Endothelial cell (in vitro differentiated cells): ENCODE measurements at regions not wholly inside any gene's neighbourhood (a gene's known extent, or its start where the extent isn't known, plus 50 kb on each side); places are given as distances from the start of the nearest gene placed in this dataset.
"Not testable (repeated sequence)": the region's sequence is repeated elsewhere in the genome, so short reads cannot be mapped to it uniquely, and the experiment has no call there.

Source experiments
- DNase-seq: peaks from one replicate; pipeline ENCODE4 v3.0.0; 2021; ENCODE audit warnings: low spot score
- H3K27ac Mint-ChIP-seq: one replicate; pipeline ENCODE4 v1.8.0; 2021; ENCODE audit warnings: mixed read lengths, inconsistent platforms; ENCODE audit not compliant: unreplicated experiment
- H3K27me3 Mint-ChIP-seq: one replicate; pipeline ENCODE4 v1.8.0; 2021; ENCODE audit warnings: mild to moderate bottlenecking, moderate library complexity, mixed read lengths, inconsistent platforms; ENCODE audit not compliant: unreplicated experiment
- H3K36me3 Mint-ChIP-seq: one replicate; pipeline ENCODE4 v1.8.0; 2021; ENCODE audit warnings: mild to moderate bottlenecking, low read depth, mixed read lengths, inconsistent platforms; ENCODE audit not compliant: unreplicated experiment
- H3K4me1 Mint-ChIP-seq: one replicate; pipeline ENCODE4 v1.8.0; 2021; ENCODE audit warnings: mild to moderate bottlenecking, mixed read lengths, inconsistent platforms; ENCODE audit not compliant: unreplicated experiment
- H3K4me3 Mint-ChIP-seq: one replicate; pipeline ENCODE4 v1.8.0; 2021; ENCODE audit warnings: mild to moderate bottlenecking, mixed read lengths, inconsistent platforms; ENCODE audit not compliant: unreplicated experiment
- H3K9me3 Mint-ChIP-seq: one replicate; pipeline ENCODE4 v1.8.0; 2021; ENCODE audit warnings: mixed read lengths, inconsistent platforms; ENCODE audit not compliant: unreplicated experiment
- TF ChIP-seq, protein P1 (sequence below): fragments of 200-600 bp; sonication (generic); IDR thresholded peaks from one replicate; pipeline ENCODE4 v1.5.0; 2021; ENCODE audit warnings: antibody characterized with exemption; ENCODE audit not compliant: unreplicated experiment

DNA sequence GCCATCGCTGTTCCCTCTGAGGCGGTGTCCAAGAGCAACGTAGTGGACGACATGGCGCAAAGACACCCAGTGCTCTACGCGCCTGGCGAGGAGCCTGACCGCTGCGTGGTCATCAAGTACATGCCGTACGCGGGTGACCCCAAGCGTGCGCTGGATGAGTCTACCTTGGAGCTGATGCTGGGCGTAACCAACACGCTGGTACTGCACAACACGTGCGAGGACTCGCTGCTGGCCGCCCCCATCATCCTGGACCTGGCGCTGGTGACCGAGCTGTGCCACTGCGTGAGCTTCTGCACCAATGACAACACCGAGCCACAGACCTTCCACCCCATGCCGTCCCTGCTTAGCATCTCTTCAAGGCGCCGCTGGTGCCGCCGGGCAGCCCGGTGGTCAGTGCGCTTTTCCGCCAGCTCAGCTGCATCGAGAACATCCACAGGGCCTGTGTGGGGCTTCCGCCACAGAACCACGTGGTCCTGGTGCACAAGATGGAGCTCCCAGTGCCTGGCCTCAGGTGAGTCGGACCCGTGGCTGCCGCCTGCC lies 129.0 kb downstream of the ANAPC4 start:
- no peak overlapping the region for H3K27ac Mint-ChIP-seq
- no peaks in the 10 kb centered on the region for H3K4me1 Mint-ChIP-seq
- no peak overlapping the region for H3K4me3 Mint-ChIP-seq
- H3K9me3 Mint-ChIP-seq = no peaks in the 10 kb centered on the region
- no peak for DNase-seq
- no peaks in the 10 kb centered on the region for H3K36me3 Mint-ChIP-seq
- H3K27me3 Mint-ChIP-seq = no peaks in the 10 kb centered on the region
- TF ChIP-seq, protein P1, sequence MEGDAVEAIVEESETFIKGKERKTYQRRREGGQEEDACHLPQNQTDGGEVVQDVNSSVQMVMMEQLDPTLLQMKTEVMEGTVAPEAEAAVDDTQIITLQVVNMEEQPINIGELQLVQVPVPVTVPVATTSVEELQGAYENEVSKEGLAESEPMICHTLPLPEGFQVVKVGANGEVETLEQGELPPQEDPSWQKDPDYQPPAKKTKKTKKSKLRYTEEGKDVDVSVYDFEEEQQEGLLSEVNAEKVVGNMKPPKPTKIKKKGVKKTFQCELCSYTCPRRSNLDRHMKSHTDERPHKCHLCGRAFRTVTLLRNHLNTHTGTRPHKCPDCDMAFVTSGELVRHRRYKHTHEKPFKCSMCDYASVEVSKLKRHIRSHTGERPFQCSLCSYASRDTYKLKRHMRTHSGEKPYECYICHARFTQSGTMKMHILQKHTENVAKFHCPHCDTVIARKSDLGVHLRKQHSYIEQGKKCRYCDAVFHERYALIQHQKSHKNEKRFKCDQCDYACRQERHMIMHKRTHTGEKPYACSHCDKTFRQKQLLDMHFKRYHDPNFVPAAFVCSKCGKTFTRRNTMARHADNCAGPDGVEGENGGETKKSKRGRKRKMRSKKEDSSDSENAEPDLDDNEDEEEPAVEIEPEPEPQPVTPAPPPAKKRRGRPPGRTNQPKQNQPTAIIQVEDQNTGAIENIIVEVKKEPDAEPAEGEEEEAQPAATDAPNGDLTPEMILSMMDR = no peak

DNA sequence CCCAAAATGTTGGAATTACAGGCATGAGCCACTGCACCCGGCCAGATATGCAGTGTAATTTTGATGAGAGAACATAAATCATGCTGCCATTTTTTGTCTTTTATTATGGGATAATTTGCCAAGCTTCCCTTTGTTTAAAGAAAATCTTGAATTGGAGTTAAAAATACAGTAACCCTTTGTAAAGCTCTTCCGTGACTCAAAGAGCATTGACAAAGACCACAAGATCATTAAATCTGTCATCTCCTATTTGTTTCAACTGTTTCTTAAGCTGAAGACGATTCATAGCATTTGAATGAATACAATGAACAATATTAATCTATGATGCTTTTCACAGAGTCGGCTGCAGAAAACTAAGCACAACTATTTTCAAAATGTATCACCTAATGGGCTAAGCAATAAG lies 132.6 kb downstream of the ANAPC4 start:
- no peak for DNase-seq
- Mint-ChIP-seq H3K4me1 (no peaks in the 10 kb centered on the region), H3K9me3 (no peaks in the 10 kb centered on the region), H3K27me3 (peaks cover 3% of the 10 kb centered on the region), H3K36me3 (no peaks in the 10 kb centered on the region), H3K4me3 (no peak overlapping the region), H3K27ac (no peak overlapping the region)
- TF ChIP-seq, protein P1 = no peak

DNA sequence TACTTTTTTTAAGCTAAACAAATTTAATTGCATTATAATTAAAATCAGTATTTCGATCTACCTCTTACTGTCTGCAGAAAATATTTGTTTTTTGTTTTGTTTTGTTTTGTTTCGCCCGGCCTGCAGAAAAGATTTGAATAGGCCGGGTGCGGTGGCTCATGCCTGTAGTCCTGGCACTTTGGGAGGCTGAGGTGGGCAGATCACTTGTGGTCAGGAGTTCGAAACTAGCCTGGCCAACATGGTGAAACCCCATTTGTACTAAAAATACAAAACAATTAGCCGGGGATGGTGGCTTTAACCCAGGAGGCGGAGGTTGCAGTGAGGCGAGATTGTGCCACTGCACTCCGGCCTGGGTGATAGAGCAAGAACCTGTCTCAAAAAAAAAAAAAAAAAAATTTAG lies 134.8 kb downstream of the ANAPC4 start:
- DNase-seq, H3K27ac Mint-ChIP-seq, H3K4me3 Mint-ChIP-seq, H3K36me3 Mint-ChIP-seq, H3K27me3 Mint-ChIP-seq, H3K9me3 Mint-ChIP-seq, H3K4me1 Mint-ChIP-seq: not testable (repeated sequence)

DNA sequence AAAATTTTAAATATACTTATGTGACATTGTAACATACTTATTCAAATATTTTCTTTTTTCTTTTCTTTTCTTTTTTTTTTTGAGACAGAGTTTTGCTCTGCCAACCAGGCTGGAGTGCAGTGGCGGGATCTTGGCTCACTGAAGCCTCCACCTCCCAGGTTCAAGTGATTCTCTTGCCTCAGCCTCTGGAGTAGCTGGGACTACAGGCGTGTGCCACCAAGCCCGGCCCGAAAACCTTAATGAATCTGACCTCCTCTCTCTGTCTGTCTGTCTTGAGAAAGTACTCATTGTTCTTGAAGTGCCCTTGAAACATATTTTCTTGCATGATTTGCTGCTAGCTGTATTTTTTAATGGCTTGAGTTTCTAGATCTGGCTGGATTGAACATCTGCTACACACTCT lies 136.8 kb downstream of the ANAPC4 start:
- Mint-ChIP-seq H3K27me3 (peaks cover 3% of the 10 kb centered on the region), H3K4me3 (no peak overlapping the region), H3K9me3 (no peaks in the 10 kb centered on the region), H3K4me1 (no peaks in the 10 kb centered on the region), H3K27ac (no peak overlapping the region), H3K36me3 (no peaks in the 10 kb centered on the region)
- TF ChIP-seq, protein P1 = no peak
- DNase-seq = no peak

DNA sequence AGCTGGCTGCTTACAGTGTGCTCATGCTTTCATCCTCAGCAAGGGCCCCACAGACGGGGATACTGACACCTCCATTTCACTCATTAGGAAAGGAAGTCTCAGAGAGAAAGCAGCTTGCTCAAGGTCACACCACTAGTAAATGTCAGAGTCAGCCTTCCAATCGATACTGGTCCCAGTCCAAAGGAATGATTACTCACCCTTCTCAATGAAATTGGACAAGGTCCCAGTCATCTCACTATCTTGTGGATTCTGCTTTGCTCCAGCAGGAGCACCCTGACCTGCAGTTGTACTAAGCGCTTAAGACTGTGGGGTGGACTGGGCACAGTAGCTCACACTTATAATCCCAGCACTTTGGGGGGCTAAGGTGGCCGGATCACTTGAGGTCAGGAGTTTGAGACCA lies 132.2 kb upstream of the SLC34A2 start:
- Mint-ChIP-seq H3K4me1 (peaks cover 6% of the 10 kb centered on the region), H3K27ac (no peak overlapping the region)

More for the DNA sequence above, 132.2 kb upstream of the SLC34A2 start:
- no peak for DNase-seq
- Mint-ChIP-seq H3K9me3 (no peaks in the 10 kb centered on the region), H3K4me3 (no peak overlapping the region), H3K36me3 (no peaks in the 10 kb centered on the region), H3K27me3 (no peaks in the 10 kb centered on the region)
- TF ChIP-seq, protein P1 = no peak
